CD4-positive, alpha-beta memory T cell (primary cell): ENCODE measurements at regions not wholly inside any gene's neighbourhood (a gene's known extent, or its start where the extent isn't known, plus 50 kb on each side); places are given as distances from the start of the nearest gene placed in this dataset.

Source experiments
- CTCF ChIA-PET: fragments of 350-600 bp; sonication (Branson Sonifier 250); formaldehyde crosslinking; loops from one replicate; lab custom pipeline; 2021; ENCODE audit warnings: inconsistent platforms; ENCODE audit not compliant: partially characterized antibody; lab: Charles Lee
- POLR2A ChIA-PET: fragments of 350-600 bp; sonication (Branson Sonifier 250); formaldehyde crosslinking; loops from one replicate; lab custom pipeline; 2021; ENCODE audit not compliant: partially characterized antibody; lab: Charles Lee
- DNase-seq, 5 donors: peaks; one replicate each; pipeline versions ENCODE4 v3.0.0 to v3.0.0-alpha.2; 2020 to 2022; ENCODE audit warnings: mixed read lengths in 1 of 5
- H3K27ac ChIP-seq: one replicate; pipeline ENCODE4 v1.7.0; 2013; ENCODE audit warnings: low read depth, low read length
- H3K27me3 ChIP-seq: 2 replicates; pipeline ENCODE4 v1.7.0; 2013; ENCODE audit warnings: mild to moderate bottlenecking, low read length, moderate library complexity; ENCODE audit not compliant: insufficient read depth
- H3K36me3 ChIP-seq: 2 replicates; pipeline ENCODE4 v1.7.0; 2013; ENCODE audit warnings: mild to moderate bottlenecking, low read length, moderate library complexity; ENCODE audit not compliant: insufficient read depth
- H3K4me1 ChIP-seq: 2 replicates; pipeline ENCODE4 v1.7.0; 2013; ENCODE audit warnings: mild to moderate bottlenecking, low read length, moderate library complexity; ENCODE audit not compliant: insufficient read depth
- H3K4me3 ChIP-seq, 2 donors: one replicate each; pipeline ENCODE4 v1.7.0; 2013; ENCODE audit warnings: low read length in 2 of 2, mild to moderate bottlenecking in 1 of 2
- H3K9me3 ChIP-seq, 2 donors: one replicate each; pipeline ENCODE4 v1.7.0; 2013; ENCODE audit warnings: low read length in 2 of 2, control low read depth in 1 of 2; ENCODE audit not compliant: control insufficient read depth in 1 of 2
- H3K27ac Mint-ChIP-seq, 7 donors: one replicate each; pipeline ENCODE4 v1.8.0; 2020 to 2021; ENCODE audit warnings: mixed read lengths in 7 of 7, mild to moderate bottlenecking in 6 of 7, inconsistent platforms in 3 of 7, moderate library complexity in 3 of 7
- H3K27me3 Mint-ChIP-seq, 2 donors: one replicate each; pipeline ENCODE4 v1.8.0; 2020 to 2021; ENCODE audit warnings: mixed read lengths in 2 of 2
- H3K36me3 Mint-ChIP-seq, 2 donors: one replicate each; pipeline ENCODE4 v1.8.0; 2020 to 2021; ENCODE audit warnings: mixed read lengths in 2 of 2, inconsistent platforms in 1 of 2, mild to moderate bottlenecking in 1 of 2
- H3K4me1 Mint-ChIP-seq, 4 donors: one replicate each; pipeline ENCODE4 v1.8.0; 2020 to 2021; ENCODE audit warnings: mixed read lengths in 4 of 4, mild to moderate bottlenecking in 1 of 4
- H3K4me3 Mint-ChIP-seq, 8 donors: one replicate each; pipeline ENCODE4 v1.8.0; 2020 to 2021; ENCODE audit warnings: mixed read lengths in 8 of 8, mild to moderate bottlenecking in 7 of 8, moderate library complexity in 6 of 8, inconsistent platforms in 3 of 8
- H3K9me3 Mint-ChIP-seq, 8 donors: one replicate each; pipeline ENCODE4 v1.8.0; 2020 to 2021; ENCODE audit warnings: mixed read lengths in 8 of 8, mild to moderate bottlenecking in 5 of 8, inconsistent platforms in 3 of 8, moderate library complexity in 1 of 8
- intact Hi-C: fragments of 100-400 bp; cut with micrococcal nuclease; formaldehyde crosslinking; loops from one replicate; pipeline ENCODE4 v1.15.1; 2023

DNA sequence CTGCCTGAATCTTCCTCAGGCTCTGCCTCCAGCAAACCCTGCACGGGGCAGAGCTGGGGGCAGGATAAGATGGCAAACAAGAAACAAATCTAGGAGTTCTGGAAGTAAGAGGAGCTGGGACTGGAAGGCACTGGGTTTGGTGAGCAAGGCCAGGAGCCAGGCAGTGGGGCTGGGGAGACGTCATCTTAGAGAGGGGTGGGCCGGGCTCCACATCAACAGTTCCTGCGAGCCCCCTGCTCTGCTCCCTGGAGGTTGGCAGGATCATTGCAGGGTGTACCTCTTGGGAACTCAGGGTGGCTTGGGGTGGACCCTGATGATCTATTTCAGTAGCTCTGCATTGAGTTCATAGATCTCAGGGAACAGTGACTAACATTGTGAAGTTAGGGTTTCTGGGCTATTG is 87.3 kb upstream of the PRR23E start:
- H3K4me3 Mint-ChIP-seq = no peak overlapping the region
- Histone ChIP-seq H3K9me3 (no peaks in the 10 kb centered on the region), H3K27me3 (no peaks in the 10 kb centered on the region), H3K4me1 (no peaks in the 10 kb centered on the region), H3K4me3 (no peak overlapping the region), H3K36me3 (no peaks in the 10 kb centered on the region), H3K27ac (no peak overlapping the region)
- H3K27ac Mint-ChIP-seq = no peak overlapping the region
- CTCF ChIA-PET = no interaction called here
- no peaks in the 10 kb centered on the region for H3K36me3 Mint-ChIP-seq
- no peaks in the 10 kb centered on the region for H3K4me1 Mint-ChIP-seq
- H3K9me3 Mint-ChIP-seq = peaks cover 0 to 4% (median 0%) of the 10 kb centered on the region in 8 donors
- H3K27me3 Mint-ChIP-seq = no peaks in the 10 kb centered on the region
- intact Hi-C loops = no loop called here
- DNase-seq = no peak
- POLR2A ChIA-PET = no interaction called here

GRCh38 chr3:127106053-127106452 is 86.9 kb upstream of the PRR23E start:
- CTCF ChIA-PET = no interaction called here
- Mint-ChIP-seq H3K27me3 (no peaks in the 10 kb centered on the region), H3K27ac (no peak overlapping the region), H3K4me1 (no peaks in the 10 kb centered on the region), H3K9me3 (peaks cover 0 to 7% (median 0%) of the 10 kb centered on the region in 8 donors), H3K36me3 (no peaks in the 10 kb centered on the region), H3K4me3 (no peak overlapping the region)
- Histone ChIP-seq H3K27me3 (no peaks in the 10 kb centered on the region), H3K9me3 (no peaks in the 10 kb centered on the region), H3K36me3 (no peaks in the 10 kb centered on the region), H3K4me1 (no peaks in the 10 kb centered on the region), H3K27ac (no peak overlapping the region), H3K4me3 (no peak overlapping the region)
- no peak for DNase-seq
- intact Hi-C loops = no loop called here
- POLR2A ChIA-PET = no interaction called here

DNA sequence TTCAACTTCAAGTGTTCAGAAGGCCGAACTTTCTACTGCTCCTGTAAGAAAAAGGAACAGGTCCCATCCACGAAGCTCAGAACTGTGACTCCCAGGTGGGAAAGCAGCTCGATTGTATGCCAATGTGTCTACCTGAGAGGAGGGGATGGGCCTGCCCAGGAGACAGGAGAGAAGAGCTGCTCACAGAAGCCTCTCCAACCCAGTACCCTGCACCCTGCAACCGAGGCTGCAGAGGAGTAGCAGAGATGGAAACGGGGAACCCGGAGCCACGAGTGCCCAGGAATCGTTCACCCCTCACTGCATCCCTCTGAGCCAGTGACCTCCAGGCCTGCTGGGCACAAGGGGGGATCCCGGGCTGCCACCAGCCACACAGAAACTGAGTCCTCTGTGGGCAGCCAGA is 86.5 kb upstream of the PRR23E start:
- CTCF ChIA-PET = no interaction called here
- H3K27me3 Mint-ChIP-seq = peaks cover 0 to 2% of the 10 kb centered on the region in 2 donors
- no peaks in the 10 kb centered on the region for H3K9me3 ChIP-seq
- no peak overlapping the region for H3K27ac Mint-ChIP-seq
- POLR2A ChIA-PET = no interaction called here
- no peak overlapping the region for H3K4me3 Mint-ChIP-seq
- peaks cover 0 to 9% (median 2%) of the 10 kb centered on the region in 8 donors for H3K9me3 Mint-ChIP-seq
- no peaks in the 10 kb centered on the region for H3K4me1 Mint-ChIP-seq
- no peak overlapping the region for H3K27ac ChIP-seq
- H3K27me3 ChIP-seq = no peaks in the 10 kb centered on the region
- no peaks in the 10 kb centered on the region for H3K4me1 ChIP-seq
- no peaks in the 10 kb centered on the region for H3K36me3 Mint-ChIP-seq
- intact Hi-C loops = no loop called here
- no peaks in the 10 kb centered on the region for H3K36me3 ChIP-seq
- DNase-seq = no peak
- H3K4me3 ChIP-seq = no peak overlapping the region

DNA sequence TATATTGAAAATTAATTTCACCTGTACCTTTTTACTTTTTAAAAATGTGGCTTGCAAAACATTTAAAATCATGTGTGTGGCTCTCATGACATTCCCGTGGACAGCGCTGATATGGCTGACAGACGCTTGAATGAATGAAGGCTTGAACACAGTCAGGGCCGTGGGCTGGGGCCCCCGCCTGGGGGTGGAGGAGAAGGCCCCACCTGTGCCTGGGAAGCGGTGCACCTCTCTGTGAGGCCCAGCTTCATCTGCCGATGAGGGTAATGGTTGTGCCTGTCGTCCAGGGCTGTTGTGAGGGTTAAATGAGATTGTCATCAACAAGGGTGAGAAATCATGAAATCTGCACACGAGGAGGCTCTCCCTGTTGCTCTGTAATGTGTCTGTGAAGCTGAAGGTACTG is 85.9 kb upstream of the PRR23E start:
- H3K27me3 ChIP-seq = no peaks in the 10 kb centered on the region
- no peaks in the 10 kb centered on the region for H3K9me3 ChIP-seq
- no peak overlapping the region for H3K27ac Mint-ChIP-seq
- H3K27me3 Mint-ChIP-seq = peaks cover 0 to 2% of the 10 kb centered on the region in 2 donors
- H3K4me1 Mint-ChIP-seq = no peaks in the 10 kb centered on the region
- no peak overlapping the region for H3K4me3 ChIP-seq
- POLR2A ChIA-PET = no interaction called here
- CTCF ChIA-PET = no interaction called here
- intact Hi-C loops = no loop called here
- no peak overlapping the region for H3K4me3 Mint-ChIP-seq
- H3K4me1 ChIP-seq = no peaks in the 10 kb centered on the region
- H3K36me3 Mint-ChIP-seq = no peaks in the 10 kb centered on the region
- H3K36me3 ChIP-seq = no peaks in the 10 kb centered on the region
- no peak for DNase-seq
- H3K27ac ChIP-seq = no peak overlapping the region
- peaks cover 0 to 14% (median 3%) of the 10 kb centered on the region in 8 donors for H3K9me3 Mint-ChIP-seq

DNA sequence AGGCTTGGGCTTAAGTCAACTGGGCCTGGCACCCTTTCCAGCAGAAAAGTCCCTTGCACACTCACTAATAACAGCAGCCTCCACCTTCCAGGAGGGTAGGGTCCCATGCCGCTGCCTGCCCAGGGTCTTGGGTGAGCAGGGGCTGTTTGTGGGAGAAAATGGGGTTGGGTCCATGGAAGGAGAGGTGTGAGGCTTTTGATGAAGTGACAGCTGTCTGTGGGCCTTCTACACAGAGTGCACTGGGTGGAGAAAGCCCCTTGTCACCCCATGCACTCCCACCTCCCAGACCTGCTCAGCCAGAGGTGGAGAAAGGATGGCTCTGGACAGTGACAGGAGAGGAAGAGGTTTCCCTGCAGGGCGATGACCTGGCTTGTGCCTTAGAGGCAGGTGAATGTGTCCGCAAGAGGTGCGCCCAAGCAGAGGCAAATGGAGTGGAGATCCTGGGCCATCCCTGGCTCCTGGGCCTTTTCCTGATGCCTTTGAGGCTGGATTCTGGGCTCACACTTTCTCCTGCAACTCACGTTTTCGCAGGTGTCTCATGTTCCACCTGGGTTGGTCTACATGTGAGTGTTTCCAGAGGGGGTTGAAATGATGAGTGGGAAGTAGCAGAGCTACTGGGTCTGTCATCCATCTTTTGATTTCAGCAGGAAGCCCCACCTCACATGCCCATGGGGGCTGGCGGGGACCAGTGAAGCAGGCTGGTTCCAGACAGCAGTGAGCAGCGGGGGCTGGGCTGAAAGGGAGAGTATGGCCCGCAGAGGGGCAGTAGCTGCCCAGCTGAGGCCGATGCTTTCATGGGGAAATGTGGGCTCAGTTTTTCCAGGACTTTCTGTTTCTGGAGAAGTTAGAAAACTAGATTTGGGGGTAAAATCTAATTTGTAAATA is 85.2 kb upstream of the PRR23E start:
- POLR2A ChIA-PET = no interaction called here
- Mint-ChIP-seq H3K4me1 (no peaks in the 10 kb centered on the region), H3K9me3 (peaks cover 4 to 20% (median 9%) of the 10 kb centered on the region in 8 donors)

GRCh38 chr3:127108796-127109195 is 84.1 kb upstream of the PRR23E start:
- Histone ChIP-seq H3K27me3 (no peaks in the 10 kb centered on the region), H3K9me3 (no peaks in the 10 kb centered on the region), H3K4me3 (no peak overlapping the region), H3K27ac (no peak overlapping the region), H3K36me3 (no peaks in the 10 kb centered on the region), H3K4me1 (no peaks in the 10 kb centered on the region)
- Mint-ChIP-seq H3K27ac (no peak overlapping the region), H3K4me1 (no peaks in the 10 kb centered on the region), H3K9me3 (peaks cover 4 to 25% (median 14%) of the 10 kb centered on the region in 8 donors), H3K4me3 (no peak overlapping the region), H3K27me3 (peaks cover 0 to 2% of the 10 kb centered on the region in 2 donors), H3K36me3 (no peaks in the 10 kb centered on the region)
- intact Hi-C loops = no loop called here
- DNase-seq = no peak
- CTCF ChIA-PET = no interaction called here
- POLR2A ChIA-PET = no interaction called here

More for the DNA sequence above, 85.2 kb upstream of the PRR23E start:
- no peaks in the 10 kb centered on the region for H3K9me3 ChIP-seq
- DNase-seq = no peak
- H3K27ac ChIP-seq = no peak overlapping the region
- intact Hi-C loops = no loop called here
- no peaks in the 10 kb centered on the region for H3K36me3 ChIP-seq
- H3K4me3 ChIP-seq = no peak overlapping the region
- no peaks in the 10 kb centered on the region for H3K27me3 ChIP-seq
- Mint-ChIP-seq H3K36me3 (no peaks in the 10 kb centered on the region), H3K27me3 (peaks cover 0 to 2% of the 10 kb centered on the region in 2 donors), H3K27ac (no peak overlapping the region), H3K4me3 (no peak overlapping the region)
- CTCF ChIA-PET = no interaction called here
- no peaks in the 10 kb centered on the region for H3K4me1 ChIP-seq

DNA sequence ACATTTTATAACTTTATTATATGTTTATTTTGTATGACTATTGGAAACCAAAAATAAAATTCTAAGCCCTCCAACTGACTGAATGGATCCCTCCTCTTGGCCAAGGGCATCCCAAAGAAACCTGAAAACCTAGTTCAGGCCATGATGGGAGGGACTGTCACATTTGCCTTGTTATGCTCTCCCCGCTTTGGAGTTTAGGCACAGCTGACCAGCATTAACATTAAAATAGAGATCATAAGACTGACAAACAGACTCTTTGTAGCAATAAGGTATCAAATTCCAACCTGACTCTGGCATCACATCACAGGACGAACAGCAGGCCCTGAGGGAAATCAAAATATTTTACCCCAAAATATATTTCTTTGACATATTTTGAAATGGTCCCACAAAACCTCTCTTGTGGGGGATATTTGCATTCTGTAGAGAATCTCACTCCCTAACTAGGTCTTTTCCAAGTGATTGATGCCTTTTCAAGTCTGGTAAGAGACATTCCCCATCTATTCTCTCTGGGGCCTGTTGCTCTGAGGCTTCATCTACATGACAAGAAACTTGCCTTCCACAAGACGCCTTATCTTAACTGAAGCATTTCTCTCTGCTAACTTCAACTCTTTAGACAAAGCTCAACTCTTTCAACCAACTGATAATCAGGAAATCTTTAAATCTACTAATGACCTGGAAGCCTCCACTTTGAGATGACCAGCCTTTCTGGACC is 81.8 kb upstream of the PRR23E start:
- Mint-ChIP-seq H3K4me1 (no peaks in the 10 kb centered on the region), H3K27me3 (peaks cover 0 to 2% of the 10 kb centered on the region in 2 donors), H3K27ac (no peak overlapping the region), H3K4me3 (no peak overlapping the region), H3K36me3 (no peaks in the 10 kb centered on the region), H3K9me3 (peaks cover 4 to 25% (median 16%) of the 10 kb centered on the region in 8 donors)
- no peak overlapping the region for H3K27ac ChIP-seq
- POLR2A ChIA-PET = no interaction called here
- H3K4me1 ChIP-seq = no peaks in the 10 kb centered on the region
- no peaks in the 10 kb centered on the region for H3K9me3 ChIP-seq
- intact Hi-C loops = no loop called here
- no peak overlapping the region for H3K4me3 ChIP-seq
- CTCF ChIA-PET = no interaction called here
- H3K36me3 ChIP-seq = no peaks in the 10 kb centered on the region
- H3K27me3 ChIP-seq = no peaks in the 10 kb centered on the region
- no peak for DNase-seq
